GM12891 (cell line): ENCODE measurements at regions not wholly inside any gene's neighbourhood (a gene's known extent, or its start where the extent isn't known, plus 50 kb on each side); places are given as distances from the start of the nearest gene placed in this dataset.

ENCODE experiments used
- PAX5 ChIP-seq: IDR thresholded peaks from 2 replicates; pipeline ENCODE4 v1.6.1; 2011; ENCODE audit warnings: low read length, moderate library complexity, mild to moderate bottlenecking; ENCODE audit not compliant: insufficient read depth, severe bottlenecking
- POLR2A ChIP-seq: IDR thresholded peaks from 2 replicates; pipeline ENCODE4 v1.6.1; 2011; ENCODE audit warnings: low read depth, low read length, control low read depth
- POLR2AphosphoS5 ChIP-seq: IDR thresholded peaks from 2 replicates; pipeline ENCODE4 v1.6.1; 2011; ENCODE audit warnings: low read depth, low read length, control low read depth
- POU2F2 ChIP-seq: IDR thresholded peaks from 2 replicates; pipeline ENCODE4 v1.6.1; 2011; ENCODE audit warnings: low read depth, mild to moderate bottlenecking, control low read depth, low read length, moderate library complexity
- SPI1 ChIP-seq: IDR thresholded peaks from 2 replicates; pipeline ENCODE4 v1.6.1; 2011; ENCODE audit warnings: low read depth, low read length, control low read depth
- TAF1 ChIP-seq: IDR thresholded peaks from 2 replicates; pipeline ENCODE4 v1.6.1; 2011; ENCODE audit warnings: low read depth, low read length, control low read depth

DNA sequence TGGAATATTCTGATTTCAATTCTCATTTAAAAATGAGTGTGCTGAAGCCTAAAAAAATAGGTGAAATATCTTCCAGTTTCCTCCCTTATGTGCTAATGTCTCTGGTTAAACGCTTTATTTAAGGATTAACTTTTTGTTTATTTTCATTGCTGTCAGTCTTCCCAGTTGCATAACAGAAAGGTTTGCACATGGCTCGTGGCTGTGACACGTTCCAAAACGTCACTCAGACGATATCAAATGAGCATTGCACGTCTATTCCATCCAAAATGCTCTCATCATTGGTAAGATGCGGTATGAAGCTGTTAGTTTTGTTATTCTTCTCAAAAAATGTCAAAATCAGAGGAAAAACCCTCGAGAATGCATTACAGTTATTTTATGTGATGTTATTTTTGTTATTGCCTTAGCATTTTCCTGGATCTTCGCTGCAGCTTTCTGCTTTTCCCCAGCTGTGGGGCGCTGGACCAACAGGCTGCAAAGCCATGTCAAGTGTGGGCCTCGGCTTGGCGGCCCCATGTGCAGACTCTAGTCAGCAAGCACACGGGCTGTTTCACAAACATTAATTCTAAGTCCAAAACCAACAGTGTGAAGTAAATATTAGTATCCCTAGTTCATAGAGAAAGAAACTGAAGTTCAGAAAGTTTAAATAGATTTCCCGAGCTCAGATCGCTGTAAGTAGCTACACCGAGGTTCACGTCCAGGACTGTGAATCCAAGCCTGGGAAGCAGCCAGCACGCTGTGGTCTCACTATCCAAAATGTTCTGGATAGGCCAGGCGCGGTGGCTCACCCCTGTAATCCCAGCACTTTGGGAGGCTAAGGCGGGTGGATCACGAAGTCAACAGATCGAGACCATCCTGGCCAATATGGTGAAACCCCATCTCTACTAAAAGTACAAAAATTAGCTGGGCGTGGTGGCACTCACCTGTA, 793.4 kb upstream of the FRG1 start:
- TF ChIP-seq TAF1 = no peak
- TF ChIP-seq POLR2A = no peak
- TF ChIP-seq POU2F2 = no peak
- TF ChIP-seq POLR2AphosphoS5 = no peak
- no peak for TF ChIP-seq SPI1
- TF ChIP-seq PAX5 = no peak
